NCI-H226 (cell line): ENCODE measurements at regions not wholly inside any gene's neighbourhood (a gene's known extent, or its start where the extent isn't known, plus 50 kb on each side); places are given as distances from the start of the nearest gene placed in this dataset.
"Not testable (repeated sequence)": the region's sequence is repeated elsewhere in the genome, so short reads cannot be mapped to it uniquely, and the experiment has no call there.

Experiments used
- DNase-seq: peaks from one replicate; pipeline ENCODE4 v3.0.0-alpha.2; 2015

DNA sequence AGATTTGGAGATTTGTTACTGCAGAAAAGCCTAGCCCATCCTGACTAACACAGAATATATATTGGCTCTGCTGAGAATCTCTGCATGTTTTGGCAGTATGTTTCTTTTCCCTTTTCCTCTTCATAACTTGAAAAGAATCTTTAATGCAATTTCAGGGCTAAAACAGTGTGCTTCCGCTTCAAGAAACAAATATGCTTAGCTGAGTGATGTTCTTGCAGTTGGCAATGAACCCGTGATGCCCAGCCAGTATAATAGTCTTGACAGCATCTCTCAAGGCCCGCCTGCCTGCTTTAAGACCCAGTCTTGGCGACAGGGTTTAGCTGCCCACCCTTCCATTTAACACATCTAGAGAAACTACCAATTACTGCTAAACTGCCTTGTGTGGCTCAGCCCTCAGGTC is 184.5 kb downstream of the INO80D start:
- DNase-seq = no peak

DNA sequence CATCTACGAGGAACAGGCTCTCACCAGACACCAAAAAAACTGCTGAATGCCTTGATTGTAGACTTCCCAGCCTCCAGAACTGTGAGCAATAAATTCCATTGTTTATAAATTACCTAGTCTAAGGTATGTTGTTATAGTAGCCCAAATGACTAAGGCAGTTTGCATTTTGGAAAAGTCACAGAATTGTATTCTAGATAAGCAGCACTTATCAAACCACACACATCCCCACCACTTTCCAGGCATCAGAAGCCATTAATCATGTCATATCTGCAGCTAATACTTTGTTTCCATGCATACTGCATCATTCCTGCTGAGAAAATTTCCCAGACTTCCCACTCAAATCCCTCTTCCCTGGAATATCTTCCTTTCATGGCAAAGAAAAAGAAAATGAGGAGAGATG is 187.2 kb downstream of the INO80D start:
- DNase-seq = peak; percentile 41

DNA sequence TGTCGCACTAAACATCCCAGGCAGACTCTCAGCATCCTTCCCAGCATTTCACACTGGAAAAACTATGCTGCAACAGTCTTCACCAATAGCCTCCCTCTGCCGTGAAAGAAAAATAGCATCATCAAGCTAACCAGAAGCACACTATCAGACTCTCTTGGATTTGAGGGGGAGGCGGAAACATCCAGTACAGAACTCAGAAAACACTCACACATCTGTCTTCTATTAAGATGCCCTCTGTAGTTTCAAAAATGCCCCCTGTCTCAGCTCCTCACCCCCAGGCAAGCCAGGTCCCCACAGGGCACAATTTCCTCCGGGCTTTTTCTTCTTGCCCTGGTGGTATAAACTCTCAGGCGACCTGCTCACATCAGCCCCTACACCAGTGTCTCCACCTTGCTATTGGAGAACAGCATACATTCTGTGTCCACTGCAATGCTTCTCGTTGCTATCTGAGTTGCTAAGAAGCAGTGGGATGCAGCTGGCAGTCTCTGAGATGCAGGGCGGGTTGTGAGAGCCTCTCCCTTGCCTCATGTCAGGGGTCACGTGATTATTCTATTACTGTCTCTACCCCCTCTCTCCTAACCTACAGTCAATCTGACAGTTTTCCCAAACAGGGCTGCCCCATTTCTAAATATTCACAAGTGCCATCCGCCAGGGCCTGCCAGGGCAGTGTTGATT is 189.9 kb downstream of the INO80D start:
- no peak for DNase-seq

DNA sequence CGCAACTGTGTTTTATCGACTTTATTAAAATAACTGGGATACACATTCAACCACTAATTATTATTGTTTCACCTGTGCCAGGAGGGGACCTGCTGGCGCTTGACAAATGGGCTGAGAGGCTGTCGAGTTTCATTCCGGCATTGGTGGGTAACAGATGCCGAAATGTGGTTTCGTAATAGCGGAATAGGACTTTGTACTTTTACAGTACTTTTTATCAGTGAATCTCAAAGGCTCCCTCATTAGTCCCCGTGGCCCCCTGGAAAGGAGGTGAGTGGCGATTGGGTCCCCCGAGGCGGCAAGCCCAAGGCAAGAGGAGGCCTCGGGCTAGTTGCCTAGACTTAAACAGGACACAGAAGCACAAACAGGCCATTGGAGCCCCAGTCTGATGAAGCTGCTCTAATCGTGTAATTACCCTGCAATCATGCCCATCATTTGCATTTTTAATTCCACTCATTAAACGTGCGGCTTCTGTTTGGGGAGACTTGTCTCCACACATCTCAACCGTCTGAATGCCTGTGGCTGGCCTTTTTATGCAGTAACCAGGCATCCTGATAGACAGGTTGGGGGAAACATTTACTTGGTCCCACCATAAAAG is 193.2 kb downstream of the INO80D start:
- DNase-seq = no peak

DNA sequence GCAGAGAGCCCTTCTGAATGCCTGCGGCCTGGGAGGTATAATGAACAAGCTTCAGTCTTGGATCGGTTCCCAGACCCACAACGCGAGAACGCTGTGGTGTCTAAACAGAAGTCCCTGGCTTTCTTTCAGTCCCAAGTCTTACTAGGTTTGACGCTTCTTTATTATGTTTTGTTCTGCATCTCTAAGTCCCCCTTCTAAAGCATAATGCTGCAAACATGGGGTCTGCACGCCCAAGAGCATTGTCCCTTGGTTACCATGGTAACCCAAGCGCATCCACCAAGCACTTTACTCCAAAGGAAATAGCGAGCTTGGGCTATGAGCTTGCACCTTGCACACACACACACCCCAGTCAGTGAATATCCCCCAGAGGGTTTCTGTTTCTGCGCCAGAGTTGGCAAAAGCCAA is 193.7 kb downstream of the INO80D start:
- DNase-seq = peak; percentile 6

DNA sequence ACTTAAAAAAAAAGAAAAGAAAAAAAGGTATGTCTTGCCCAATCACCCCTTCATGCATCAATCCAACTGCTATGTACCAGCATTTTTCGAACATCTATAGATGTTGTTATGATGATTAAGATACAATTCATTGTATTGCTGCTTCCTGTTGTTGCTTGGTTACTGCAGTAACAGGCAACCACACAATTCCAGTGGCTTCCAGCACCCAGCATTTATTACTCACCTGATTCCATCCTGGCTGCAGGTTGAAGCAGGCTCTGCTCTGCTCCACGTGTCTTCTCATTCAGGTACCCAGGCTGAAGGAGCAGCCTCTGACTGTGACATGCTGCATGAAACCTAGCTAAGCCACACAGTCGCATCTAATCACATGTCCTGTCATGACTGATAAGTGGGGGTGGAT is 196.9 kb downstream of the INO80D start:
- peak; percentile 50 for DNase-seq

DNA sequence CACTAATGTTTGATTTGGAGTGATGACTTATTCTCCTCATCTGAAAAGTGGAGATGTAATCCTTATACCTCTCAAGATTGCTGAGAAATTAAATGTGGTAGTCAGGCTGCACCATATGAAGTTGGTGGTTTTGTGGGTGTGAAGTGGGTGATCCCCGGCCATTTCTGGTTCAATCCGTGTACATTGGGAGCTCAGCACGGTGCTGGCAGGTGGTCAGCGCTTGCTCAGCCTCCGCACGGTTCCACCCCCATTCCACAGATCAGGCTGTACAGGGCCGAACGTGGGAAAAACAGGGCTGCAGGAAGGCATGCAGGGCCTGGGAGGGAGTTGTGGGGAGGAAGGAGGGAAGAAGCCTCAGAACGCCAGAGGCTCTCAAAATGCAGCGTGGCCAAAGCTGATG is 198.3 kb downstream of the INO80D start:
- no peak for DNase-seq

DNA sequence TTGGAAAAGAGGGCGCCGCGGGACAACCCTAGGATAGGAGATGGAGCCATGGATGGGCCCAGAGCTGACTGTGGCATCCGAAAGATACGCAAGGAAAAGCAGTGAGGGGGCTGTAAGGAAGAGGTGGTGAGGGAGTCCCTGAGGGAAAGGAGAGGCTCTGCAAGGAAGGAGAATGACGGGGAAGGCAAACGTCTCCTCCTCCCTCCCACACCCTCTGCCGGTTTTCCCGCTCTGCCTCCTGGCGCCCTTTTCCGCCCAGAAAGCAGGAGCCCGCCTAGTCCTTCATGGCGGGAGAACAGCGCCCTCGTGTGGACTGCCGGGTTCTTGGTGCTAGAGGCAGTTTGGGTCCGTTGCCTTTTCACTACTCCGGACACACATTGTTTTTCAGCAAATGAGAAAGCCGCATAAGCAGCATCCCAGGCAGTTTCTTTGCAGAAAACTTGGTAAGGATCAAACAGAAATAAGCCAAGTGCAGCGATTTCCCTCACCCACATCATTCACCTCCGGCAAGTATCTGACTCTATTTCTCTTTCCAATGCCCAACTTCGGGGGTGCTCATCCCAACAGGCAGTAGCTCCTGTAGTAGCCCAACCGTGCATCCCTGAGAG is 200.4 kb downstream of the INO80D start:
- DNase-seq = peak; percentile 49

DNA sequence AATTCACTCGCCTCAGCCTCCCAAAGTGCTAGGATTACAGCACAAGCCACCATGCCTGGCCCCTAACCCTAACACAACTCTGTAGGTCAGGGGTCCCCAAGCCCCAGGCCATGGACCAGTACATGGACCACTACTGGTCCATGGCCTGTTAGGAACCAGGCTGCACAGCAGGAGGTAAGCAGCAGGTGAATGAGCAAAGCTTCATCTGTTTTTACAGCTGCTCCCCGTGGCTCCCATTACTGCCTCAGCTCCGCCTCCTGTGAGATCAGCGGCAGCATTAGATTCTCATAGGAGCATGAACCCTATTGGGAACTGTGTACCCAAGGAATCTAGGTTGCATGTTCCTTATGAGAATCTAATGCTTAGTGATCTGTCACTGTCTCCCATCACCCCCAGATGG is 201.7 kb downstream of the NRP2 start:
- DNase-seq = no peak

DNA sequence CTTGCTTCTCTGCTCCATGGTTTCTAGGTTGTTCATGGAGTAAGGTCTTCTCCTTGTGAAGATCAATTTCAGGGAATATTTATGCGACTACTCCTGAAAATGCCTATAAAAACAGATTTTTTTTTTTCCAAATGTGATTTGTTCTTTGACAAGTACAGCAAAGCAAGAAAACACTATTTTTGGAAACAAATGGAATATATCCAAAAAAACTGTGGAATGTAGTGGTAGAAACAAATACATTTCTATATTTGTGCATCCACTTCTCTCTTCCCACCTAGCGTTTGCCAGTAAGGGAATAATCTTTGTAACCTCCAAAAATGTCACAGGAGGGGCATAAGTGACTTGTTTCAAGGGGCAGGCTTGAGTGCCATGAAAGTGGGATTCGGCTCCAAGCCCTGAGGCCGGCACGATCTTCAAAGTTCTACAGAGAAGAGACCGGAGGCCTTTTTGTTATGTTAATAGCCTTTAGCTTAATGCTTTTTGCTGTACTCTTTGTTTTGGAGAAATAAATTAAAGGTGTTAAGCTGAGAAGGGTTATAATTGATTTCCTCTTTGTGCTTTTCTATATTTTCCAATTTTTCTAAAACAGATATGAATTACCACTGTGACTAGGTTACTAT is 200.6 kb downstream of the NRP2 start:
- no peak for DNase-seq

DNA sequence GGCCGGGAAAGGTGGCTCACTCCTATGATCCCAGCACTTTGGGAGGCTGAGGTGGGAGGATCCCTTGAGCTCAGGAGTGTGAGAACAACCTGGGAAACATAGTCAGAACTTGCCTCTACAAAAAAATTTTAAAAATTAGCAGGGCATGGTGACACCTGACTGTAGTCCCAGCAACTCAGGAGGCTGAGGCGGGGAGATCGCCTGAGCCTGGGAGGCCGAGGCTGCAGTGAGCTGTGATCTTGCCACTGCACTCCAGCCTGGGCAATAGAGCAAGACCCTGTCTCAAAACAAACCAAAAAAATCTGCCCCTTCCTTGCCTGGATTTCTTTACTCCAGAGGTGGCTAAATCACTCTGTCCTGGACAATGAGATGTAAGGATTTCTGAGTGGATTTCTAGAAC is 197.7 kb downstream of the NRP2 start:
- DNase-seq = no peak

DNA sequence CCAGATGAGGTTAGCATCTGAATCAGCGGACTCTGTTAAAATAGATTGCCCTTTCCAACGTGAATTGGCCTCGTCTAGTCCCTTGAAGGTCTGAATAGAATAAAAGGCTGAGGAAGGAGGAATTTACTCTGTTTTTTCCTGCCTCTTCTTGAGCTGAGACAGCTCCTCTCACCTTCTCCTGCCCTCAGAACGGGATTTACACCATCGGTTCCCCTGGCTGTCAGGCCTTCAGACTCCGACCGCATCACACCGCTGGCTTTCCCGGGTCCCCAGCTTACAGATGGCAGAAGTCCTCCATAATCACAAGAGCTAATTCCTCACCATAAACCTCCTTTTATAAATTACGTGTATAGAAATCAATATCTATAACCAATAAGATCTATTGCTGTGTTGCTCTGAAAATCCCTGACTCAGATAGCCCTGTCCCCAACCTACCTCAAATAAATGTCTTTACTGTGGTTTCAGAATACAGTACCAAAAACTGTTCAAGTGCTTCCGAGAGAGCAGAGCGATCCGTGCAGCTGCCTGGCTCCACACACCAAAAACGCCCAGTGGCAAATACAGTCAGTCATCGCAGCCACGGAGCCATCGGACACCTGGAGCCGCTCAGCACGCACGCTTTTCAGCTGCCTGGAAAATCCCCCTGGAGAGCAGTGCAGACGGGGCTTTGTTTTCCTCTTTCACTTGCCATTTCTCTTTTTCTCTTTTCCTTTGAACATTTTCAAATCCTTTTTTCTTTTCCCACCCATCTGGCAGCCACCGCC is 196.9 kb downstream of the NRP2 start:
- no peak for DNase-seq

DNA sequence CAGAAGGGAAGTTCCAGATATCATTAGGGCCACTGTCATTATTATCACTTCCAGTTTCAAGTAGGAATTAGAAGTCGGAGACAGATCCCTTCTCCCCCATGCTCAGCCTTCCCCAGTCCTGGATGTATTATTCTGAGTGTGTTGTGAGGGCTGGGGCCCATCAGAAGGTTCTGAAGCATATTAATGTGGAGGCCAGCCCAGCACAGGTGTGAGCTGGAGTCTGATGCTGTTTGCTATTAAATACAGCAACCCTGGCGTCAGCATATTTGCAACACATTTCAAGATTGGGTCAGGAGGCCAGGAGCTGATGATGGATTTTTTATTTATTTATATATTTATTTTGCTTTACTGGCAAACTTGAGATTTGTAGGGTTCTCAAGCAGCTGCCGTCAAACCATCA is 195.2 kb downstream of the NRP2 start:
- DNase-seq = no peak

DNA sequence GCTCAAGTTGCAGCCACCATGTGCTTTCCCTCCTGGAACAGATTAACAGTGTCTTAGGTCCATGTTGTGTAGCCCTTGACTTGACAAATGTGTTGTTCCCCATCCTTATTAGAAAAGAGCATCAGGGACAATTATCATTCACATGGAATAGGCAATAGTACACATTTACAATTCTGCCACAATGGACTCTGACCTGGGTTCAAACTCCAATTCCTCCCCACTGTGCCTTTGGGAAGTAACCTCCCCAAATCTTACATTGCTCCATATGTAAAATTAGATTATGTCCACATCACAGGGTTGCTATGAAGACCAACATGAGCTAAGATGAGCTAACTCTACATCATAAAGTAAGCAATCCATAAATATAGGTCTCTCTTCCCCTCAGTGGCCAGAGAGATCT is 193.8 kb downstream of the NRP2 start:
- DNase-seq = no peak

DNA sequence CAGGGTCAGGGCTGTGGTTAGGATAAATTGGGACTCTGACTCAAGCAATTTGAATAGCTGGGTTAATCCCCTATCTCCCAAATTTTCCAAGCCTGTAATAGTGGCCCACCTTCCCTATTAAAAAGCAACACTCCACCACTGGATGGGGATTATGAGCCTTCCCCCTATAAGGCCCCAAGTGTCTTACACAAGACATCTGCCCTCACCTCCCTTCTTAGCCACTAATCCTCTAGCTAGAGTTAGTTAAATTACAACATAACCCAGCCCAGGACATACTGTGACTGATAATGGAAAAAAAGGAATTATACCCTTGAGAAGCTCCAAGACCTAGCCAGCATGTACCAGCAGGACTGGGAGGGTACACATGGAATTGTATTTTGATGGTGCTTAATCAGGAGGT is 190.4 kb downstream of the NRP2 start:
- DNase-seq = no peak

DNA sequence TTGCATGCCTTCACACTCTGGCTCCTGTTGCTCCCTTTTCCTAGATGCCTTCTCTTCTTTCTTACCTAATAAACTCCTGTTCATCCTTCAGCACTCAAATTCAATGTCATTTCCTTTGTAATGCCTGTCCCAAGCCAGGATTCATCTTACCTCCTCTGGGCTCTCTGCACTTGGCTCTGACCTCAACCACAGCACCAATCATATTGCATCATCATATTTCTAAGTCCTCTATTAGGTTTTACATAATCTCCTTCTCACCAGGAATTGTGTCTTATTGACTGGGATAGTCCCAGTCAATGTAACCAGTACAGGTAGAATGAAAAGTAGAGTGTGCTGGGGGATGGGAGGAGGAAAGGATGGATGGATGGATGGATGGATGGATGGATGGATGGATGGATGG is 187.1 kb downstream of the NRP2 start:
- DNase-seq = no peak

DNA sequence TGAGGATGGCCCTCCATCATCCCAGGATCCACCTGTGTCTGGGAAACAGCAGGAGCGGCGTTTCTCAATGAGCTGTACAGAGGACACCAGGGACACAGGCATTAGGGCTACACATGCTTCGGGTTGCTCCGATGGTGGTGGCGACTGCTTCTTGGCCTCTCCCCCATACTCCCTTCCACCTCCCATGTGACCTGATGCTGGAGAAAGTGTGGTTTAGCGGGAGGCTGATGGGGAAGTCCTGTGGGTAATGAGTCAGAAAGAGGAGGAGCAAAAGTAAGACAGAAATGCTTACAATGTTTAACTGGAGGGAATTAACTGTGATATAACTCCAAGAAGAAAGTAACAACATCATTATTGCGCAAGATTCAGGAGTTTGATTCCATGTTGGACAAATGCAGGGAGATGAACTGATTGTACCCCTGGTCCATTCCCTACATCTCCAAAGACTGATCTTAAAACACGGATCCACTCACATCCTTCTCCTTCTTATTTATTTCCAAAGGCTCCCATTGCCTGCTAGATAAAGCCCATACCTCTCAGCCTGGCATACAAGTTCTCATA is 186.6 kb downstream of the NRP2 start:
- DNase-seq = peak; percentile 38

DNA sequence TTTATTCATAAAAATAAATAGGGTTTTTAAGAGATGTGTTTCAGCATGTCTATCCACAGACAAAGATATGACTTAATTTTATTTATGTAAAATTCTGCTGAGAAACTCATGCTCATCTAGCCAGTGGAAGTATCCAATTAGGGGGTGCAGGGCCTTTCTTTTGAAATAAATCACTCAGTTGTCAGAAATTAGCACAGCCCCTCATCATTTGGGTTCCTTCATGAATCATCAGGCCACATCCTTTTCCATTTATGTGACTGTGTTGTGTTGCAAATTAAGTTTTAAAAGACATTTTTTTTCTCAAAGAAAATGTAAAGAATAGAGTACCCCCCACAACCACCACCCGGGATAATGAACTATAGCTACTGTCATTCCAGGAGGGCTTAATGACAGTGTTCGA is 185.8 kb downstream of the NRP2 start:
- DNase-seq = no peak

DNA sequence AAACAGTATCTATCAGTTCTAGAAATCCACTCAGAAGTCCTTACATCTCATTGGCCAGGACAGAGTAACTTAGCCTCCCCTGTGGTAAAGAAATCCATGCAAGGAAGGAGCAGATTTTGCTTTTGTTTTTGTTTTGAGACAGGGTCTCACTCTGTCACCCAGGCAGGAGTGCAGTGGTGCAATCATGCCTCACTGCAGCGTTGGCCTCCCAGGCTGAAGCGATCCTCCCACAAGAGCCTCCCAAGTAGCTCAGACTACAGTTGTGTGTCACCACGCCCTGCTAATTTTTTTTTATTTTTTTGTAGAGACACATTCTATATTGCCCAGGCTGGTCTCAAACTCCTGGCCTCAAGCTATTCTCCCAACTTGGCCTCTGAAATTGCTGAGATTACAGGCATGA is 185.1 kb downstream of the NRP2 start:
- no peak for DNase-seq

DNA sequence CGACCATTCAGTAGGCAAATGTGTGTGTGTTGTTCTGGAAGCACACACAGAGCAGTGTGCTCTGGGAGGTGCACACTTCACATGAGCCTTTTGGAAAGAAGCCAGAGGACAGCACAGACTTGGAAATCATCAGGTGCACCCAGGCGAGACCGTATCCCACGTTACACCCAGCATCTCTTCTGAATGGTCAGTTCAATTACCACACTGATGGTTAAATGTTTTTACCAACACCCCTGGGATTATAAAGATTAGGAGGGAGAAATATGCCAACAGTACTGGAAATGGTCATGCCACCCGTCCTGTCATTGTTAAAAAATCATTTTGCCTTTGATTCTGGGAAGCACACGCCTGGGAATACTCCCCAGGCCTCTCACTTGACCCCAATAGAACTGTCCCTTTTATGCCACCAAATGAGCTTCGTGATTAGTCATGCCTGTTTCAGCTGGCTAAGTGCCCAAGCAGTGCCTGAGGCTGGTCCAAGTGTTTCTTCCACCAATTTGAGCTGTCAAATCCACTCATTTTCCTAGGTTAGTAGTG is 183.7 kb downstream of the NRP2 start:
- DNase-seq = no peak

DNA sequence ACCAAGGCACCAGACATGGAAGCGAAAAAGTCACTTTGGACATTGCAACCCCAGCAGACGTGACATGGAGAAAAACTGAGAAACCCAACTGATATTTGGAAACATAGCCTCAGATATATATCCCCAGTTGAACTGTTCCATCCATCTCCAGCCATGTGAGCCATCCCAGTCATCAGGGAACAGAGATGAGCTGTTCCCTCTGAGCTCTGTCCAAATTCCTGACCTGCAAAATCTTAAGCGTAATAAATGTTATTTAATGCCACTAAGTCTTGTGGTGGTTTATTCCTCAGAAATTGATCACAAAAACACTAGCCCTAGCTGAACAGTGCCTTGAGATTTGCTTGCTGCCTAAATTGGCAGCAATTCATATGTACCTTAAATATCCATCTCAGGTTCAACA is 182.8 kb downstream of the NRP2 start:
- DNase-seq = no peak

DNA sequence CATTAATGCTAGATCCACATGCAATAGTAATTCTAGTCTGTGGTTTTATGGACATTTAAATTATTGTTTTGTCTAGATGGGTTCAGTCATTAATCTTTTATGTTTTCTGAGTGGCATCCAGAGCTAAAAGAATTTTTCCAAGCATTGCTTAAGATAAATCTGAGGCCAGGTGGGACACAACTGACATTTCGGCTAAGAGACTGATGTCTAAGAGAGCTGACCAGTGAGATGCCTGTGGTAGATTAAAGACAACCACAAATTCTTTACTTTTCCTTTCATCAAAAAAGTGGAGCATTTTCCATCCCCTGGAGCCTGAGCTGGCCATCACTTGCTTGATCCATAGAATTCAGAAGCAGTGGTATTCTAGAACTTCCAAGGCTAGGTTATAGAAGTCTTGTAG is 182.2 kb downstream of the NRP2 start:
- no peak for DNase-seq

DNA sequence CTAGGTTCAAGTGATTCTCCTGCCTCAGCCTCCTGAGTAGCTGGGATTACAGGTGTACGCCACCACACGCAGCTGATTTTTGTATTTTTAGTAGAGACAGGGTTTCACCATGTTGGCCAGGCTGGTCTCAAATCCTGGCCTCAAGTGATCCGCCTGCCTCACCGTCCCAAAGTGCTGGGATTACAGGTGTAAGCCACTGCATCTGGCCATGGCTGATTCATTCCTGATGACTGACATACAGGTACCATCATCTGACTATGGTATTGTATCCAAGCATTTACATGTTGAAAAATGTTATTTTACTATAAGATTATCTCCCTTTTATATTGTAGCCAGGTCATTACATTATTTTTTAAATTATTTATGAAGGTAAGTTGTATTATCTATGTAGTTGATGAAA is 180.5 kb downstream of the NRP2 start:
- not testable (repeated sequence) for DNase-seq
